ENCODE measurements at regions not wholly inside any gene's neighbourhood (a gene's known extent, or its start where the extent isn't known, plus 50 kb on each side); places are given as distances from the start of the nearest gene placed in this dataset.
A peak's percentile ranks its signal among the peaks of the same experiment; 100 is the strongest.

DNA sequence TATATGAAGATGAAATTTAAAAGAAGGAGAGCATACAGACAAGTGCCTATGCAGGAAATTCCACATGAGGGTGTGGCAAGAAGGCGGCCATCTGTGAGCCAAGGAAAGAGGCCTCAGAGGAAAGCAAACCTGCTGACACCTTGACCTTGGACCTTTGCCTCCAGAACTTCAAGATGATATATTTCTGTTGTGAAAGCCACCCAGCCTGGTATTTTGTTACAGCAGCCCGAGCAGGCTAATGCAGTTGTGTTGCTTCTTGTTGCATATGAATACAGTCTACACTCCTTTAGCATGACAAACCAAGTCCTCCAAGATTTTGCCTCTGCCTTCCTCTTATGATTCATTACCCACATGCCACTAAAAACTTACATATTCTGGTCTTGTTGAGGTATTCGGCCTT is 374.8 kb upstream of the TRIB2 start:
- Mint-ChIP-seq H3K4me1 (no peaks in the 10 kb centered on the region), H3K9me3 (peaks cover 0 to 17% (median 0%) of the 10 kb centered on the region in 11 donors), H3K27ac (peak overlapping the region in 1 of 9 donors; percentile 8), H3K36me3 (peaks cover 0 to 3% (median 0%) of the 10 kb centered on the region in 5 donors), H3K27me3 (no peaks in the 10 kb centered on the region), H3K4me3 (no peak overlapping the region)
- no peak overlapping the region for H3K4me3 ChIP-seq (ENCODE audit: low read length)
- no peaks in the 10 kb centered on the region for H3K27me3 ChIP-seq (ENCODE audit: control insufficient read depth in 2 of 2, insufficient read depth in 2 of 2, low read length in 2 of 2)
- H3K36me3 ChIP-seq (ENCODE audit: control insufficient read depth in 2 of 3, insufficient read depth in 3 of 3, low read length in 3 of 3) = no peaks in the 10 kb centered on the region
- H3K27ac ChIP-seq (ENCODE audit: low read depth, low read length) = no peak overlapping the region
- intact Hi-C loops (cut with micrococcal nuclease) = no loop called here
- POLR2A ChIA-PET = no interaction called here
- DNase-seq (no peak), ATAC-seq (no peak)
- no peaks in the 10 kb centered on the region for H3K4me1 ChIP-seq (ENCODE audit: control insufficient read depth in 2 of 2, insufficient read depth in 2 of 2, low read length in 2 of 2)
- no peaks in the 10 kb centered on the region for H3K9me3 ChIP-seq (ENCODE audit: control insufficient read depth in 2 of 3, low read length in 3 of 3)
- CTCF ChIA-PET = no interaction called here

DNA sequence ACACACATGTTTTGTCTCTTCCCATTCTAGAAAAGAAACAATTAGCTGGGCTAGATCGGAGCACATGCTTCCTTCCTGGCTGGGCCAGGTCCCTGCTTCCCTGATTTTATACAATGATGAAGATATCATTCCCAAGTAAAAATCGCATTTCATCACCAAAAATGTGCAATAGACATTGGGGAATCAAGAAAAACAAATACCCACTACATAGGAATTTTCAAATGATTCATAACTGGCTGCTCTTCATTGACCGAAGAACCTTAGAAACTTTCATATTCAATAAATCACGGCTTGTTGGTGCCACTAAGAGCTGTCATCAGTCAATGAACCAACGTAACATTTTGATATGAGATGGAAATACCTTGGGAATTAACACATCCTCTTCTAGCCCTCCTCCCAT is 373.6 kb upstream of the TRIB2 start:
- ChIA-PET POLR2A (no interaction called here), CTCF (no interaction called here)
- Histone ChIP-seq H3K9me3 (ENCODE audit: control insufficient read depth in 2 of 3, low read length in 3 of 3) (no peaks in the 10 kb centered on the region), H3K4me3 (ENCODE audit: low read length) (no peak overlapping the region), H3K27ac (ENCODE audit: low read depth, low read length) (no peak overlapping the region), H3K36me3 (ENCODE audit: control insufficient read depth in 2 of 3, insufficient read depth in 3 of 3, low read length in 3 of 3) (no peaks in the 10 kb centered on the region), H3K27me3 (ENCODE audit: control insufficient read depth in 2 of 2, insufficient read depth in 2 of 2, low read length in 2 of 2) (no peaks in the 10 kb centered on the region), H3K4me1 (ENCODE audit: control insufficient read depth in 2 of 2, insufficient read depth in 2 of 2, low read length in 2 of 2) (no peaks in the 10 kb centered on the region)
- H3K27me3 Mint-ChIP-seq = no peaks in the 10 kb centered on the region
- H3K4me1 Mint-ChIP-seq = no peaks in the 10 kb centered on the region
- intact Hi-C loops (cut with micrococcal nuclease) = no loop called here
- H3K9me3 Mint-ChIP-seq = peaks cover 0 to 17% (median 0%) of the 10 kb centered on the region in 11 donors
- H3K4me3 Mint-ChIP-seq = no peak overlapping the region
- ATAC-seq (no peak), DNase-seq (no peak)
- no peak overlapping the region for H3K27ac Mint-ChIP-seq
- peaks cover 0 to 3% (median 0%) of the 10 kb centered on the region in 5 donors for H3K36me3 Mint-ChIP-seq

DNA sequence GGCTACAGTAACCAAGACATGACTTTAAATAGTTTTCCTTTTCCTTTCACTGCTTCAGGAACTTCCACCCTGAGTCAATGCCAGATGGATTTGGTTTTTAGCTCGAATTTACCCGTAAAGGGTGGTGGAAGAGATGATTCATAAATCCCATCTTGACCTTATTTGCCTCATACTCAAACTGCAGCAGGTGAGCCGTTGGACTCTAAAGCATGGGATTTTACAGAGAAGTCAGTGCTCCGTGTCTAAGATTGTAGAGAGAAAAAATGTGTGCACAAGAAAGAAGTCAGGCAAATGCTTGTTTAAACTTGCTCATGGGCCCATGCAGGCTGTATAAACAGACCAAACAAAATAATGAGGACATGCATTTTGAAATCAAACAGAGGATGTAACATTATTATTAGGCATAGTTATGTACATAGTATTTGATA is 369.7 kb upstream of the TRIB2 start:
- peaks cover 0 to 3% (median 0%) of the 10 kb centered on the region in 5 donors for H3K36me3 Mint-ChIP-seq
- H3K4me1 Mint-ChIP-seq = no peaks in the 10 kb centered on the region
- no peak overlapping the region for H3K4me3 Mint-ChIP-seq
- H3K27me3 ChIP-seq (ENCODE audit: control insufficient read depth in 2 of 2, insufficient read depth in 2 of 2, low read length in 2 of 2) = no peaks in the 10 kb centered on the region
- H3K36me3 ChIP-seq (ENCODE audit: control insufficient read depth in 2 of 3, insufficient read depth in 3 of 3, low read length in 3 of 3) = no peaks in the 10 kb centered on the region
- no peak overlapping the region for H3K27ac Mint-ChIP-seq
- no peak for DNase-seq
- intact Hi-C loops (cut with micrococcal nuclease) = no loop called here
- no peak overlapping the region for H3K27ac ChIP-seq (ENCODE audit: low read depth, low read length)
- CTCF ChIA-PET = no interaction called here
- H3K4me1 ChIP-seq (ENCODE audit: control insufficient read depth in 2 of 2, insufficient read depth in 2 of 2, low read length in 2 of 2) = no peaks in the 10 kb centered on the region
- no peaks in the 10 kb centered on the region for H3K9me3 ChIP-seq (ENCODE audit: control insufficient read depth in 2 of 3, low read length in 3 of 3)
- H3K27me3 Mint-ChIP-seq = peaks cover 0 to 3% (median 0%) of the 10 kb centered on the region in 5 donors
- H3K9me3 Mint-ChIP-seq = peaks cover 0 to 16% (median 0%) of the 10 kb centered on the region in 11 donors
- ATAC-seq = no peak
- POLR2A ChIA-PET = no interaction called here
- no peak overlapping the region for H3K4me3 ChIP-seq (ENCODE audit: low read length)

DNA sequence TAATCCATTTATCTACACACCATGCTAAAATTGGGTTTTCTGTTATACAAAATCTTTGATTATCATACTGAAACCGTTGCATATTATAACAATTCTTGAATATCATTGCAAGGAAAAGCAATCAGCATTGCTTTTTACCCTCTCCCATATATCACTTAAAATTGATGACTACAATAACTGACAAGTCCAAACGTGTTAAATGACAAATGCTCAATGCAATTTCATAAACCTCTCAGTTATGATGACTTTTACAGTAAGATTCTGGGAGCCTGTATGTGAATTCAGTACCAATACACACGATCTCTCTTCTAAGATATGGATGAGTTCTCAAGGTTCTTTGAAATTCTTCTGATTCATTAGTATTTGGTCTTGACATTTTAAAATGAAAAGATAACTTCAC is 368.5 kb upstream of the TRIB2 start:
- H3K4me1 Mint-ChIP-seq = no peaks in the 10 kb centered on the region
- H3K9me3 Mint-ChIP-seq = peaks cover 0 to 7% (median 0%) of the 10 kb centered on the region in 11 donors
- ATAC-seq (no peak), DNase-seq (no peak)
- peaks cover 0 to 3% (median 0%) of the 10 kb centered on the region in 5 donors for H3K27me3 Mint-ChIP-seq
- Histone ChIP-seq H3K9me3 (ENCODE audit: control insufficient read depth in 2 of 3, low read length in 3 of 3) (no peaks in the 10 kb centered on the region), H3K27ac (ENCODE audit: low read depth, low read length) (no peak overlapping the region), H3K4me3 (ENCODE audit: low read length) (no peak overlapping the region), H3K36me3 (ENCODE audit: control insufficient read depth in 2 of 3, insufficient read depth in 3 of 3, low read length in 3 of 3) (no peaks in the 10 kb centered on the region), H3K4me1 (ENCODE audit: control insufficient read depth in 2 of 2, insufficient read depth in 2 of 2, low read length in 2 of 2) (no peaks in the 10 kb centered on the region), H3K27me3 (ENCODE audit: control insufficient read depth in 2 of 2, insufficient read depth in 2 of 2, low read length in 2 of 2) (no peaks in the 10 kb centered on the region)
- ChIA-PET CTCF (no interaction called here), POLR2A (no interaction called here)
- H3K27ac Mint-ChIP-seq = no peak overlapping the region
- peaks cover 0 to 3% (median 0%) of the 10 kb centered on the region in 5 donors for H3K36me3 Mint-ChIP-seq
- intact Hi-C loops (cut with micrococcal nuclease) = no loop called here
- no peak overlapping the region for H3K4me3 Mint-ChIP-seq

DNA sequence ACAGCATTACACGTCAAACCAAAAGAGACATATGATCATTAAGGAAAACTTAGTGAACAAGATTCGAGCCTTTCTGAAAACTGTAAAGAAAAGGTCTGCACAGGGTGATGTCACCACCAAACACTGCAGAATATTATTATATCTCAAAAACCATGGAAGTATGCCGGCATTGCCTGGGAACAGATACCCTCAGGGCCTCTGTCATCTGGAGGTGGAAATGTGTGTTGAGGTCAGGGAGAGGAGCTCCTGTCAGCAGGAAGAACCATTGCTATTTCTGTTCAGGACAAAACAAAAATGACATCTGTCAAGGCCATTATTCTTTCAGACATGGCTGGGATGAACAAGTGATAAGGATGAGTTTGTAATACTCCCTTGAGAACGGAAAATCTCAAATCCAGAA is 365.9 kb upstream of the TRIB2 start:
- no peaks in the 10 kb centered on the region for H3K4me1 ChIP-seq (ENCODE audit: control insufficient read depth in 2 of 2, insufficient read depth in 2 of 2, low read length in 2 of 2)
- no peak overlapping the region for H3K27ac ChIP-seq (ENCODE audit: low read depth, low read length)
- Mint-ChIP-seq H3K4me1 (no peaks in the 10 kb centered on the region), H3K27ac (no peak overlapping the region), H3K9me3 (peaks cover 0 to 2% (median 0%) of the 10 kb centered on the region in 11 donors), H3K36me3 (no peaks in the 10 kb centered on the region), H3K27me3 (peaks cover 0 to 8% (median 0%) of the 10 kb centered on the region in 5 donors), H3K4me3 (no peak overlapping the region)
- intact Hi-C loops (cut with micrococcal nuclease) = no loop called here
- H3K4me3 ChIP-seq (ENCODE audit: low read length) = no peak overlapping the region
- no peak for ATAC-seq
- no peak for DNase-seq
- H3K27me3 ChIP-seq (ENCODE audit: control insufficient read depth in 2 of 2, insufficient read depth in 2 of 2, low read length in 2 of 2) = no peaks in the 10 kb centered on the region
- POLR2A ChIA-PET = interaction anchor here (0.8 kb wide), 1 partner anchor 12 kb away, joined by 3 read pairs; no protein-coding TSS in a partner anchor
- no peaks in the 10 kb centered on the region for H3K36me3 ChIP-seq (ENCODE audit: control insufficient read depth in 2 of 3, insufficient read depth in 3 of 3, low read length in 3 of 3)
- H3K9me3 ChIP-seq (ENCODE audit: control insufficient read depth in 2 of 3, low read length in 3 of 3) = no peaks in the 10 kb centered on the region
- CTCF ChIA-PET = no interaction called here

DNA sequence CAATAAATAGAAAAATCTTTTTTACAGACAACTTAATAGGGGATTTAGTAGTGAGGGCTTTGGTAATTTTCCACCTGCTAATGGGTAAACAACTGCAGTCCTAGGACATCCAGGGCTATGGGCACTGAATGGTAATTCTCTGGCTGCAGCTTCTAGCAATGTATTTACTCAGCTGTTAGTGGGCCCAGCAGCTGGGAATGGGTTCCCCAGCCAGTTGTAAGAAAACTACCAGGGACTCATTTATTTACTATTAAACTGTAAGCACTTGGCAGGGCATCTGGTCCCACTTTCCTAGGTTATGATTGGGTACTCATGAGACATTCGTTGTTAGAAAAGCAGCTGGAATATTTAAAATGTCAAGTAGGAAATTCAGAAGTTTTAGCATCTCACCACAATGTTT is 363.8 kb upstream of the TRIB2 start:
- POLR2A ChIA-PET = interaction anchor here (0.7 kb wide), 1 partner anchor 20 kb away, joined by 3 read pairs; no protein-coding TSS in a partner anchor
- no peak for ATAC-seq

DNA sequence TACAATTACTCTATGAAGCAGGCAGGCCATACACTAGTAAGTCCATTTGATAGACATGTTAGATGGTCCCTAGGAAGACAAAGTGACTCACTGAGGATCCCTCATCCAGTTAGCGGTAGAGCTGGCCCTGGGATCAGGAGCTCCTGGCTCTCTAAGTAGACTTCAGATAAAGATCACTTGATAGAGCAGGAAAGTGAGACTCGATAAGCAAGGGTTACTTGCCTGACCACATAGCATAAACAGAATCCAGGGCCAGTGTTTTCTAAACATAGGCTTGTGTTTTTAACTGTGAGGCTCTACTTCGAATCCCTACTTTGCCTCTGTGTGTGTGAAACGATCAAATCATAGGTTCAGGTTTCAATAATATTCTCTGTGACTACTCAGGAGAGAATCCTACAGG is 355.2 kb upstream of the TRIB2 start:
- ChIA-PET CTCF (no interaction called here), POLR2A (no interaction called here)
- H3K27ac ChIP-seq (ENCODE audit: low read depth, low read length) = no peak overlapping the region
- no peak for ATAC-seq
- Mint-ChIP-seq H3K27me3 (peaks cover 0 to 6% (median 0%) of the 10 kb centered on the region in 5 donors), H3K27ac (no peak overlapping the region), H3K36me3 (peaks cover 0 to 6% (median 0%) of the 10 kb centered on the region in 5 donors), H3K4me1 (peaks cover 0 to 9% (median 6%) of the 10 kb centered on the region in 7 donors), H3K9me3 (peaks cover 0 to 15% (median 6%) of the 10 kb centered on the region in 11 donors), H3K4me3 (no peak overlapping the region)
- intact Hi-C loops (cut with micrococcal nuclease) = no loop called here
- DNase-seq = no peak
- H3K4me3 ChIP-seq (ENCODE audit: low read length) = no peak overlapping the region
- no peaks in the 10 kb centered on the region for H3K4me1 ChIP-seq (ENCODE audit: control insufficient read depth in 2 of 2, insufficient read depth in 2 of 2, low read length in 2 of 2)
- H3K9me3 ChIP-seq (ENCODE audit: control insufficient read depth in 2 of 3, low read length in 3 of 3) = no peaks in the 10 kb centered on the region
- H3K27me3 ChIP-seq (ENCODE audit: control insufficient read depth in 2 of 2, insufficient read depth in 2 of 2, low read length in 2 of 2) = no peaks in the 10 kb centered on the region
- no peaks in the 10 kb centered on the region for H3K36me3 ChIP-seq (ENCODE audit: control insufficient read depth in 2 of 3, insufficient read depth in 3 of 3, low read length in 3 of 3)

More for the DNA sequence above, 363.8 kb upstream of the TRIB2 start:
- H3K4me3 Mint-ChIP-seq = no peak overlapping the region
- H3K27ac Mint-ChIP-seq = no peak overlapping the region
- intact Hi-C loops (cut with micrococcal nuclease) = no loop called here
- peaks cover 0 to 15% (median 0%) of the 10 kb centered on the region in 5 donors for H3K27me3 Mint-ChIP-seq
- peaks cover 0 to 5% (median 0%) of the 10 kb centered on the region in 11 donors for H3K9me3 Mint-ChIP-seq
- CTCF ChIA-PET = no interaction called here
- no peaks in the 10 kb centered on the region for H3K36me3 Mint-ChIP-seq
- Histone ChIP-seq H3K4me1 (ENCODE audit: control insufficient read depth in 2 of 2, insufficient read depth in 2 of 2, low read length in 2 of 2) (no peaks in the 10 kb centered on the region), H3K9me3 (ENCODE audit: control insufficient read depth in 2 of 3, low read length in 3 of 3) (no peaks in the 10 kb centered on the region), H3K4me3 (ENCODE audit: low read length) (no peak overlapping the region), H3K27me3 (ENCODE audit: control insufficient read depth in 2 of 2, insufficient read depth in 2 of 2, low read length in 2 of 2) (no peaks in the 10 kb centered on the region), H3K36me3 (ENCODE audit: control insufficient read depth in 2 of 3, insufficient read depth in 3 of 3, low read length in 3 of 3) (no peaks in the 10 kb centered on the region), H3K27ac (ENCODE audit: low read depth, low read length) (no peak overlapping the region)
- DNase-seq = no peak
- H3K4me1 Mint-ChIP-seq = no peaks in the 10 kb centered on the region

Data from naive thymus-derived CD4-positive, alpha-beta T cell (primary cell).